ENCODE measurements at regions not wholly inside any gene's neighbourhood (a gene's known extent, or its start where the extent isn't known, plus 50 kb on each side); places are given as distances from the start of the nearest gene placed in this dataset.

- no peak overlapping the region for H3K27ac Mint-ChIP-seq
- H3K4me3 Mint-ChIP-seq, result no peak overlapping the region
- peaks cover 7% of the 10 kb centered on the region for H3K4me1 Mint-ChIP-seq
- ATAC-seq, result peak; percentile 96
- peak; percentile 34 for DNase-seq
- no peaks in the 10 kb centered on the region for H3K9me3 Mint-ChIP-seq
- peaks cover 10% of the 10 kb centered on the region for H3K27me3 Mint-ChIP-seq
- H3K36me3 Mint-ChIP-seq (ENCODE audit: low read depth), result no peaks in the 10 kb centered on the region
These were observed 137.2 kb downstream of the MTX3 start for GRCh38 chr5:79853676-79854418.

GRCh38 chr5:79853028-79853427 is 138.0 kb downstream of the MTX3 start:
- Mint-ChIP-seq H3K4me1 (peaks cover 7% of the 10 kb centered on the region), H3K4me3 (no peak overlapping the region), H3K9me3 (no peaks in the 10 kb centered on the region), H3K27me3 (peaks cover 10% of the 10 kb centered on the region), H3K27ac (no peak overlapping the region), H3K36me3 (ENCODE audit: low read depth) (no peaks in the 10 kb centered on the region)
- DNase-seq (no peak), ATAC-seq (no peak)

- DNase-seq (no peak), ATAC-seq (no peak)
- Mint-ChIP-seq H3K4me1 (peaks cover 7% of the 10 kb centered on the region), H3K36me3 (ENCODE audit: low read depth) (no peaks in the 10 kb centered on the region), H3K9me3 (no peaks in the 10 kb centered on the region), H3K27ac (no peak overlapping the region), H3K27me3 (peaks cover 10% of the 10 kb centered on the region), H3K4me3 (no peak overlapping the region)
These were observed 139.6 kb downstream of the MTX3 start for GRCh38 chr5:79851391-79851863.

- Mint-ChIP-seq H3K9me3 (no peaks in the 10 kb centered on the region), H3K4me3 (no peak overlapping the region), H3K4me1 (peaks cover 12% of the 10 kb centered on the region), H3K27ac (no peak overlapping the region), H3K36me3 (ENCODE audit: low read depth) (no peaks in the 10 kb centered on the region), H3K27me3 (peaks cover 10% of the 10 kb centered on the region)
- DNase-seq (no peak), ATAC-seq (no peak)
These were observed 140.1 kb downstream of the MTX3 start for GRCh38 chr5:79850941-79851340.

GRCh38 chr5:79850316-79850822 is 140.7 kb downstream of the MTX3 start:
- DNase-seq, result no peak
- peaks cover 17% of the 10 kb centered on the region for H3K4me1 Mint-ChIP-seq
- no peak overlapping the region for H3K27ac Mint-ChIP-seq
- ATAC-seq, result no peak
- H3K4me3 Mint-ChIP-seq, result no peak overlapping the region
- H3K9me3 Mint-ChIP-seq, result no peaks in the 10 kb centered on the region
- no peaks in the 10 kb centered on the region for H3K36me3 Mint-ChIP-seq (ENCODE audit: low read depth)
- H3K27me3 Mint-ChIP-seq, result peaks cover 10% of the 10 kb centered on the region

GRCh38 chr5:79849486-79850315 is 141.4 kb downstream of the MTX3 start:
- H3K4me3 Mint-ChIP-seq, result no peak overlapping the region
- H3K27ac Mint-ChIP-seq, result no peak overlapping the region
- H3K36me3 Mint-ChIP-seq (ENCODE audit: low read depth), result no peaks in the 10 kb centered on the region
- no peaks in the 10 kb centered on the region for H3K9me3 Mint-ChIP-seq
- peaks cover 20% of the 10 kb centered on the region for H3K4me1 Mint-ChIP-seq
- peaks cover 10% of the 10 kb centered on the region for H3K27me3 Mint-ChIP-seq
- DNase-seq (no peak), ATAC-seq (no peak)
